Stimulated activated CD8-positive, alpha-beta memory T cell treated with anti-CD3 and anti-CD28 coated beads, Interleukin-4, amount 100 ng/mL, for 24 hours (primary cell): ENCODE measurements at regions not wholly inside any gene's neighbourhood (a gene's known extent, or its start where the extent isn't known, plus 50 kb on each side); places are given as distances from the start of the nearest gene placed in this dataset.

Experiments
- DNase-seq: peaks from one replicate; pipeline ENCODE4 v3.0.0-alpha.2; 2020; ENCODE audit warnings: low read depth

GRCh38 chr5:71865665-71866320 is 146.7 kb downstream of the CARTPT start:
- no peak for DNase-seq

- DNase-seq = no peak
Measured at GRCh38 chr5:71872311-71872864, 153.3 kb downstream of the CARTPT start.

GRCh38 chr5:71873191-71873591 is 154.1 kb downstream of the CARTPT start:
- no peak for DNase-seq

GRCh38 chr5:71874521-71874920 is 155.4 kb downstream of the CARTPT start:
- no peak for DNase-seq

- DNase-seq = no peak
Measured at GRCh38 chr5:71877511-71877910, 158.4 kb downstream of the CARTPT start.

GRCh38 chr5:71880536-71880935 is 161.5 kb downstream of the CARTPT start:
- no peak for DNase-seq

- no peak for DNase-seq
Measured at GRCh38 chr5:71882826-71883741, 164.0 kb downstream of the CARTPT start.

- DNase-seq = no peak
Measured at GRCh38 chr5:71883742-71884103, 164.6 kb downstream of the CARTPT start.

GRCh38 chr5:71884926-71885325 is 165.9 kb downstream of the CARTPT start:
- DNase-seq = no peak

GRCh38 chr5:71886406-71886805 is 167.3 kb downstream of the CARTPT start:
- no peak for DNase-seq

- DNase-seq = no peak
Measured at GRCh38 chr5:71887680-71888079, 168.6 kb downstream of the CARTPT start.

GRCh38 chr5:71891406-71891805 is 172.3 kb downstream of the CARTPT start:
- no peak for DNase-seq

- no peak for DNase-seq
Measured at GRCh38 chr5:71891856-71892255, 172.8 kb downstream of the CARTPT start.

- DNase-seq = no peak
Measured at GRCh38 chr5:71892641-71893365, 173.7 kb downstream of the CARTPT start.

- no peak for DNase-seq
Measured at GRCh38 chr5:71893451-71893850, 174.4 kb downstream of the CARTPT start.

GRCh38 chr5:71894091-71894490 is 175.0 kb downstream of the CARTPT start:
- DNase-seq = no peak

GRCh38 chr5:71895546-71895945 is 176.5 kb downstream of the CARTPT start:
- no peak for DNase-seq

GRCh38 chr5:71899865-71900342 is 180.8 kb downstream of the CARTPT start:
- no peak for DNase-seq

GRCh38 chr5:71903808-71904207 is 184.7 kb downstream of the CARTPT start:
- DNase-seq = no peak

- DNase-seq = no peak
Measured at GRCh38 chr5:71904852-71905251, 185.8 kb downstream of the CARTPT start.

GRCh38 chr5:71905834-71906711 is 187.0 kb downstream of the CARTPT start:
- DNase-seq = no peak
